Fibroblast of mammary gland (primary cell): ENCODE measurements at regions not wholly inside any gene's neighbourhood (a gene's known extent, or its start where the extent isn't known, plus 50 kb on each side); places are given as distances from the start of the nearest gene placed in this dataset.
"Not testable (repeated sequence)": the region's sequence is repeated elsewhere in the genome, so short reads cannot be mapped to it uniquely, and the experiment has no call there.

Experiments
- DNase-seq: peaks from one replicate; pipeline ENCODE4 v3.0.0-alpha.2; 2010; ENCODE audit warnings: low read depth
- H3K4me3 ChIP-seq: 2 replicates; pipeline ENCODE4 v1.5.1; 2011; ENCODE audit warnings: low read depth, mild to moderate bottlenecking, low read length, moderate library complexity; ENCODE audit not compliant: control insufficient read depth
- TF ChIP-seq, protein P1 (sequence below): conservative IDR thresholded peaks from 2 replicates; pipeline ENCODE4 v1.5.1; 2011; ENCODE audit warnings: low read depth, low read length, inconsistent platforms; ENCODE audit not compliant: control insufficient read depth, insufficient read depth

DNA sequence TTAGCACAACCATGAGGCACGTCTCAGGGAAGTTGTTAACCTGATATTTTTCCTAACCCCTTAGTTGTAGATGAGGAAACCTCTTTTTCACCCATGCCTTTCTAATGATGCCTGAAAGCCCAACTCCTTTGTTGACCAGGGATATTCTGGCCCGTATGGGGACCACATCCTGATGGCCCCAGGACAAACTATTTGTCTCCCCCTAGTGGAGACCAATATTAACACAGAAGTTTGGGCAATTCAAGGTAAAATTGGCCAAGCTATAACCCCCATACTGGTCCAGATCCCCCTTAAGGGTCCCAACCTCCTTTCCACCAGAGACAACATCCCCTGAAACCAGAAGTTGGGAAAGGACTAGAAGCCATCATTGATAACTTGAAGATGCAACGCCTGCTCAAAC is 893.3 kb downstream of the SORCS1 start:
- DNase-seq: no peak
- H3K4me3 ChIP-seq: no peak overlapping the region
- TF ChIP-seq, protein P1, sequence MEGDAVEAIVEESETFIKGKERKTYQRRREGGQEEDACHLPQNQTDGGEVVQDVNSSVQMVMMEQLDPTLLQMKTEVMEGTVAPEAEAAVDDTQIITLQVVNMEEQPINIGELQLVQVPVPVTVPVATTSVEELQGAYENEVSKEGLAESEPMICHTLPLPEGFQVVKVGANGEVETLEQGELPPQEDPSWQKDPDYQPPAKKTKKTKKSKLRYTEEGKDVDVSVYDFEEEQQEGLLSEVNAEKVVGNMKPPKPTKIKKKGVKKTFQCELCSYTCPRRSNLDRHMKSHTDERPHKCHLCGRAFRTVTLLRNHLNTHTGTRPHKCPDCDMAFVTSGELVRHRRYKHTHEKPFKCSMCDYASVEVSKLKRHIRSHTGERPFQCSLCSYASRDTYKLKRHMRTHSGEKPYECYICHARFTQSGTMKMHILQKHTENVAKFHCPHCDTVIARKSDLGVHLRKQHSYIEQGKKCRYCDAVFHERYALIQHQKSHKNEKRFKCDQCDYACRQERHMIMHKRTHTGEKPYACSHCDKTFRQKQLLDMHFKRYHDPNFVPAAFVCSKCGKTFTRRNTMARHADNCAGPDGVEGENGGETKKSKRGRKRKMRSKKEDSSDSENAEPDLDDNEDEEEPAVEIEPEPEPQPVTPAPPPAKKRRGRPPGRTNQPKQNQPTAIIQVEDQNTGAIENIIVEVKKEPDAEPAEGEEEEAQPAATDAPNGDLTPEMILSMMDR: peak; percentile 21

DNA sequence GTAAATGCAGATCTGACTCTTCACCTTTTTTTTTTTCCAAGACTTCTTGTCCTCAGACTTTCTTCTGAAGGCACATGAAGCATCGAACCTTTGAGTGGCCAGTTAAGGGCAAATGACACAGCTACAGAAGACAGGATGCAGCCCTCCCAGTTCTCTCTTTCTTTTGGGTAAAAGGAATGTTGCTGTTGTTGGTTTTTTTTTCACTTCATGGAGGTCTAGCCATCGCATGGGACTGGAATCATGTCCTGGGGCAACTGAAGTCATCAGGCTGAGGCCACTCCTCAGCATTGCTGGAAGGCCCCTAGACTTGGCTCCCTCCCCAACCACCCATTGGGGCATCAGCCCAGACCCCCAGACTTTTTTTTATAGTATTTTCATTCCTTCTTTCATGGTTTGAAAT is 896.5 kb downstream of the SORCS1 start:
- H3K4me3 ChIP-seq: no peak overlapping the region
- no peak for DNase-seq
- TF ChIP-seq, protein P1: no peak

DNA sequence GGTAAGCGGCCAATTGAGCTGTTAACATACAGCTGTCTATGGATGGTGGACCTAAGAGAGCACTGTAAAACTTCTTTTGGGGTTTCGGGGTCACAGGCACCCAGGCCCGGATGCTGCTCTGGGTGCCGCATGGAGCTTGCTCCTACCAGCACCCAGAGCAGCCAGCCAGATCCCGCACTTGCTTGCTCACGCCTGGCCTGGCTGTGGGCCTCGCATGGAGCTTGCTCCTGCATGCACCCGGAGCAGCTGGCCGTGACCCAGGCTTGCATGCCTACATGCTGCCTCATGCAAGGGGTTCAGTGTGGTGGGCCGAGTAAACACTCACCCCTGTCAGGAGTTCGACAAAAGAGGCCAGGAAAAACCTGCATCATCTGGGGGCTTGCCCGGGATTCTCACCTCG is 896.9 kb downstream of the SORCS1 start:
- DNase-seq: no peak
- TF ChIP-seq, protein P1: no peak

DNA sequence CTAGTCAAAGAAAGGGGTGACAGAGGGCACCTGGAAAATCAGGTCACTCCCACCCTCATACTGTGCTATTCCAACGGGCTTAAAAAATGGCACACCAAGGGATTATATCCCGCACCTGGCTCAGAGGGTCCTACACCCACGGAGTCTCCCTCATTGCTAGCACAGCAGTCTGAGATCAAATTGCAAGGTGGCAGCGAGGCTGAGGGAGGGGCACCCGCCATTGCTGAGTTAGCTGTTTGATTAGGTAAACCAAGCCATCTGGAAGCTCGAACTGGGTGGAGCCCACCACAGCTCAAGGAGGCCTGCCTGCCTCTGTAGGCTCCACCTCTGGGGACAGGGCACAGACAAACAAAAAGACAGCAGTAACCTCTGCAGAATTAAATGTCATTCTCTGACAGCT is 907.1 kb downstream of the SORCS1 start:
- not testable (repeated sequence) for H3K4me3 ChIP-seq, DNase-seq

More for the DNA sequence above, 896.9 kb downstream of the SORCS1 start:
- H3K4me3 ChIP-seq: no peak overlapping the region

DNA sequence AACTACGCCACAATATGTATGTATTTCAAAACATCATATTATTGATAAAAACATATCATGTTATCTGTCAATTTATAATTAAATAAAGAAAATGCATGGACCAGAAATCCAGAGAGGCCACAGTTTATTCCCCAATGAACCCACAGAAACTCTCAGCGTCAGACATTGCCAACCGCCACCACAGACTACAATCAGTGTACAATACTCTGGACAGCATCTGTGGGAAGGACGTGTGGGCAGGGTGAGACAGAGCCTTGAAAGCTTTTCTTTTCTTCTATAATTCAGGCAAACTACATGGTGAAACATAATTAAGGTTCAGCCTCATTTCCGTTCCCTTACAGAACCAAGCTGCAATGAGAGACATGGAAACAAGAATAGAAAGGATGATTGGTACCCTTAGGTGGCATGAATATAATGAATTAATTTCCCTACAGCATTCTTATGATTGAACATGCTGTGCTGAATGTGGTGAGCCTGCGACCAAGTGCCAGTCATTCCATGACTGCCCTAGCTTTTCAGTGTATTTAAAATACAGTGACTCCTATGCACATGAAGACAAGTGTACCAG is 909.3 kb downstream of the SORCS1 start:
- no peak overlapping the region for H3K4me3 ChIP-seq
- DNase-seq: no peak
- TF ChIP-seq, protein P1: no peak

DNA sequence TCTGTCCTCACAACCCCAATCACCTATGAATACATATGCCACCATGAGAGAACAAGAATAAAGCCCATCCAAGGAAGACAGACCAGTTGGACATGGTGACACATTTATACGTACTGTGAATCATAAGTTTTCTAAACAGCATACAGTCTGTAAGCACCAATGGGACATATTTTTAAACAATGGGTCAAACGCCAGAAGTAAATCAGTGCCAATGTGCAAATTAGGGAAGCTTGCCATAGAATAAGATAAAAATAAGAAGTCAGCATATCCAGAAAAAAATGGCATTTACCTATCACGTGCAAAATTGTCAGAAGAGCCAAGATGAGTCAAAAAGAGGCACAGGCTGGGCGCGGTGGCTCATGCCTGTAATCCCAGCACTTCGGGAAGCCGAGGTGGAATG is 910.4 kb downstream of the SORCS1 start:
- TF ChIP-seq, protein P1: no peak
- no peak for DNase-seq
- no peak overlapping the region for H3K4me3 ChIP-seq

DNA sequence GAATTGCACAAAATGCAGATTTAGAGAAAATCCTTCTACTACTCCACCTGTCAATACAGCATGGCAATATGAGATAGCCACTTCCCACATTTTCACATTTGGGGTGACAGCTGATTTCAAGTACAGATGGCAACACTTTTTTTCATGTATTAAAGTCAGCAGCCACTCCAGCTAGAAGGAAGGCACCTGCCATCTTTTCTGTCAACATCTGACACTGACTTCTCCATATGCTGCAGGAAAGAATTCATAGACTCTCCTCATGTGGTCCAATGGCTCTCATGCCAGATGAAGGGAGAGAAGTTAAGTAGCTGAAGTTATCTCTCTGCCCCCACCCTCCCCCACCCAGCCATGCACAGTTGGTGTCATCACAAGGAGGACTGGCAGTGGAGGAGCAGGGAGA is 912.0 kb downstream of the SORCS1 start:
- TF ChIP-seq, protein P1: no peak
- DNase-seq: no peak
- H3K4me3 ChIP-seq: no peak overlapping the region
